ENCODE measurements at regions not wholly inside any gene's neighbourhood (a gene's known extent, or its start where the extent isn't known, plus 50 kb on each side); places are given as distances from the start of the nearest gene placed in this dataset.

DNA sequence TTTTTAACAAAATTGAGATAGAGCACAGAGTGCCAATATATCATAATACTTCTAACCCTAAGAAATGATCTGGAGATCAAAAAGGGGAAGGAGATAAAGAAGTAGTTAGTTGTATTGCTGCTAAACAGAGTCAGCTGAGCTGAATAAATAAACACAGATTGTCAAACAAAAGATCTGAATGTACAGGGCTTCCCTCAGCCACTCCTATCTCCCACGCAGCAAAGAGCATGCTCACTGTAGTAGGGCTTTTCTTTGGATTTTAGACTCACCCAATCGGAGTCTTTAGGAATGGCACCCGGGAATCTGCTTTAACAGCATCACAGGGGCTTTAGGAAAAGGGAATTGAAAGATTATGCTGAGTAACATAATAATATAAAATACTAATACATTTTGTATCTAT, 222.2 kb upstream of the STXBP5 start:
- TF ChIP-seq POLR2A (IDR thresholded peaks at IDR 0.05; ENCODE audit: low read depth, low read length) (no peak), SIN3A (IDR thresholded peaks at IDR 0.05; ENCODE audit: low read depth, low read length) (no peak), HDGF (IDR thresholded peaks at IDR 0.05) (no peak), RAD21 (IDR thresholded peaks at IDR 0.05; ENCODE audit: insufficient read depth, low read depth, low read length) (no peak)
- TF ChIP-seq, protein P1, sequence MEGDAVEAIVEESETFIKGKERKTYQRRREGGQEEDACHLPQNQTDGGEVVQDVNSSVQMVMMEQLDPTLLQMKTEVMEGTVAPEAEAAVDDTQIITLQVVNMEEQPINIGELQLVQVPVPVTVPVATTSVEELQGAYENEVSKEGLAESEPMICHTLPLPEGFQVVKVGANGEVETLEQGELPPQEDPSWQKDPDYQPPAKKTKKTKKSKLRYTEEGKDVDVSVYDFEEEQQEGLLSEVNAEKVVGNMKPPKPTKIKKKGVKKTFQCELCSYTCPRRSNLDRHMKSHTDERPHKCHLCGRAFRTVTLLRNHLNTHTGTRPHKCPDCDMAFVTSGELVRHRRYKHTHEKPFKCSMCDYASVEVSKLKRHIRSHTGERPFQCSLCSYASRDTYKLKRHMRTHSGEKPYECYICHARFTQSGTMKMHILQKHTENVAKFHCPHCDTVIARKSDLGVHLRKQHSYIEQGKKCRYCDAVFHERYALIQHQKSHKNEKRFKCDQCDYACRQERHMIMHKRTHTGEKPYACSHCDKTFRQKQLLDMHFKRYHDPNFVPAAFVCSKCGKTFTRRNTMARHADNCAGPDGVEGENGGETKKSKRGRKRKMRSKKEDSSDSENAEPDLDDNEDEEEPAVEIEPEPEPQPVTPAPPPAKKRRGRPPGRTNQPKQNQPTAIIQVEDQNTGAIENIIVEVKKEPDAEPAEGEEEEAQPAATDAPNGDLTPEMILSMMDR (IDR thresholded peaks at IDR 0.05 in 2 of 3, conservative IDR thresholded peaks at IDR 0.05 in 1 of 3; ENCODE audit: control insufficient read depth in 2 of 3, extremely low read depth in 1 of 3, insufficient read depth in 1 of 3, low read depth in 3 of 3, low read length in 3 of 3), result no peak

Data from GM12878 (cell line).